22Rv1 (cell line): ENCODE measurements at regions not wholly inside any gene's neighbourhood (a gene's known extent, or its start where the extent isn't known, plus 50 kb on each side); places are given as distances from the start of the nearest gene placed in this dataset.

Experiments
- ZFX ChIP-seq: fragments of 450-650 bp; IDR thresholded peaks from 2 replicates; pipeline ENCODE4 v1.6.1; 2017; ENCODE audit warnings: antibody characterized with exemption, borderline replicate concordance
- TF ChIP-seq, protein P1 (sequence below): fragments of 450-650 bp; IDR thresholded peaks from 2 replicates; pipeline ENCODE4 v1.5.1; 2017; ENCODE audit warnings: mild to moderate bottlenecking

GRCh38 chr3:99481561-99481960, 156.8 kb upstream of the COL8A1 start:
- TF ChIP-seq, protein P1, sequence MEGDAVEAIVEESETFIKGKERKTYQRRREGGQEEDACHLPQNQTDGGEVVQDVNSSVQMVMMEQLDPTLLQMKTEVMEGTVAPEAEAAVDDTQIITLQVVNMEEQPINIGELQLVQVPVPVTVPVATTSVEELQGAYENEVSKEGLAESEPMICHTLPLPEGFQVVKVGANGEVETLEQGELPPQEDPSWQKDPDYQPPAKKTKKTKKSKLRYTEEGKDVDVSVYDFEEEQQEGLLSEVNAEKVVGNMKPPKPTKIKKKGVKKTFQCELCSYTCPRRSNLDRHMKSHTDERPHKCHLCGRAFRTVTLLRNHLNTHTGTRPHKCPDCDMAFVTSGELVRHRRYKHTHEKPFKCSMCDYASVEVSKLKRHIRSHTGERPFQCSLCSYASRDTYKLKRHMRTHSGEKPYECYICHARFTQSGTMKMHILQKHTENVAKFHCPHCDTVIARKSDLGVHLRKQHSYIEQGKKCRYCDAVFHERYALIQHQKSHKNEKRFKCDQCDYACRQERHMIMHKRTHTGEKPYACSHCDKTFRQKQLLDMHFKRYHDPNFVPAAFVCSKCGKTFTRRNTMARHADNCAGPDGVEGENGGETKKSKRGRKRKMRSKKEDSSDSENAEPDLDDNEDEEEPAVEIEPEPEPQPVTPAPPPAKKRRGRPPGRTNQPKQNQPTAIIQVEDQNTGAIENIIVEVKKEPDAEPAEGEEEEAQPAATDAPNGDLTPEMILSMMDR = no peak
- no peak for TF ChIP-seq ZFX
